ENCODE measurements at regions not wholly inside any gene's neighbourhood (a gene's known extent, or its start where the extent isn't known, plus 50 kb on each side); places are given as distances from the start of the nearest gene placed in this dataset.

DNA sequence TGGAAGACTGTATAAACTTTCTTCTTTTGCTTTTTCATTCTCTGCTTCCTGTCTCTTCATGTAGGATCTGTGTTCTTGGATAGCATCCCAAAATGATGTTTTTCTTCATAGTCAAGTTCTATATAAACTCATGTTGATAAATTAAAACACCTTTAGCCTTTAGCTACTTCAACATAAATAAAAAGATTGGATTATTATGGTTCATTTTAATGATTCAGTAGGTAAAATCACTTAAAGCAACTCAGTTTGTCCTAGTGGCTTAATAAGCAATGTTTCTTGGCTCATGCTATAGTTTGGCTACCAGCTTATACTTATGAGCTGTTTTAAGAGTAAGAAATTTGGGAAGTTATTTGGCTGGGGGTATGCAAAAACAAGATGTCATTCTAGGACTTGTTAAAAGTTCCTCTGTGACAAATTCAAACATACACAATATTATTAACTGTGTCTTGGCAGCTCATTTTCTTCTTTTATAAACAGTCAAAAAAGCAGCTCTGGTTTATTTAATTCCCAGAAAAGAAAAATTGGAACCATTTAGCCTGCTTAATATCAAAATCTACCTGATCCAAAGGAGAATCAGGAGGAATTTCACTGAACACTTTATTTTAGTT, 111.4 kb downstream of the TMTC3 start:
- TF ChIP-seq, protein P1, sequence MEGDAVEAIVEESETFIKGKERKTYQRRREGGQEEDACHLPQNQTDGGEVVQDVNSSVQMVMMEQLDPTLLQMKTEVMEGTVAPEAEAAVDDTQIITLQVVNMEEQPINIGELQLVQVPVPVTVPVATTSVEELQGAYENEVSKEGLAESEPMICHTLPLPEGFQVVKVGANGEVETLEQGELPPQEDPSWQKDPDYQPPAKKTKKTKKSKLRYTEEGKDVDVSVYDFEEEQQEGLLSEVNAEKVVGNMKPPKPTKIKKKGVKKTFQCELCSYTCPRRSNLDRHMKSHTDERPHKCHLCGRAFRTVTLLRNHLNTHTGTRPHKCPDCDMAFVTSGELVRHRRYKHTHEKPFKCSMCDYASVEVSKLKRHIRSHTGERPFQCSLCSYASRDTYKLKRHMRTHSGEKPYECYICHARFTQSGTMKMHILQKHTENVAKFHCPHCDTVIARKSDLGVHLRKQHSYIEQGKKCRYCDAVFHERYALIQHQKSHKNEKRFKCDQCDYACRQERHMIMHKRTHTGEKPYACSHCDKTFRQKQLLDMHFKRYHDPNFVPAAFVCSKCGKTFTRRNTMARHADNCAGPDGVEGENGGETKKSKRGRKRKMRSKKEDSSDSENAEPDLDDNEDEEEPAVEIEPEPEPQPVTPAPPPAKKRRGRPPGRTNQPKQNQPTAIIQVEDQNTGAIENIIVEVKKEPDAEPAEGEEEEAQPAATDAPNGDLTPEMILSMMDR (IDR thresholded peaks at IDR 0.05): no peak
- no peak for TF ChIP-seq POLR2A (IDR thresholded peaks at IDR 0.05)
